Head of caudate nucleus (tissue), 42 donors: ENCODE measurements at regions not wholly inside any gene's neighbourhood (a gene's known extent, or its start where the extent isn't known, plus 50 kb on each side); places are given as distances from the start of the nearest gene placed in this dataset.

Experiments
- DNase-seq, 42 donors: peaks; one replicate each; pipeline versions ENCODE4 v3.0.0 to v3.0.0-alpha.2; 2020 to 2021; ENCODE audit warnings: mixed read lengths in 7 of 42
- intact Hi-C: fragments of 100-400 bp; cut with DNase I; formaldehyde crosslinking; loops from one replicate; pipeline ENCODE4 v1.15.0; 2022

- intact Hi-C loops = no loop called here
- DNase-seq = no peak
Measured at GRCh38 chr11:123272565-123272964, 77.5 kb upstream of the CLMP start.

DNA sequence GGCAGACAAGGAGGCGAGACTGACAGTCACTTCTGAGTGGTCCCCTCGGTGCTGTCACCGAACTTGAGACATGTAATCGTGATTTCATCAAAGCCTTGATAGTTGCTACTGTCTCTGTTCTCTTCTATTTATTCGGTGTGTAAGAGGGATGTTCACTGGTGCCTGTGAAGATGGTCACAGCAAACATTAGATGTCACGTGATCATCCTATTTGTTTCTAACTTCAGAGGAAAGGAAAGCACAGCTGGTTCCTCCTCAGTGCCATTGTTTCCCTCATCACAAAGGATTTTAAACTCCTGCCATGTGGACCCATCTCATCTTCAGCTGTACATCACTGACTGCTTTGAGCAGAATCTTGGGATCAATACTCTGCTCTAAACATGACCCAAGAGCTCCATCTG is 73.1 kb upstream of the CLMP start:
- DNase-seq = no peak
- intact Hi-C loops = no loop called here

GRCh38 chr11:123265951-123266350 is 70.9 kb upstream of the CLMP start:
- DNase-seq = no peak
- intact Hi-C loops = no loop called here

DNA sequence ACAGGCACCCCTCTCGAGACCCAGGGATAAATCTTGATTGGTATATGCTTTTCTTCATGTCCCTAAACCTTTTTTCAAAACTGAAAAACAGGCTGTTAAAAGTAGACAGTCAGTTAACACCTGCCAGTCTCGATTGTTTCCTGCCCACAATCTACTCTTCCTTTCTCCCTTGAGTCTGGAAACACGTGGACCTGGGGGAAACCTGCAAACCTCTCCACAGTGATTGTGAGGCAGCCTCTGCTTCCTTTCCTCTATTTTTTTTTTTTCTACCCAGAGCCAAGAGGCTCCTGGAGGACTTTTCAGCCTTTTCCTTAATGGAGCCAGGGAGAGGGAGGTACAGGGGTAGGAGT is 69.4 kb upstream of the CLMP start:
- intact Hi-C loops = no loop called here

GRCh38 chr11:123261345-123262106 is 66.5 kb upstream of the CLMP start:
- intact Hi-C loops = no loop called here
- peak; percentile 56 to 91 (median 80) for DNase-seq

More for the DNA sequence above, 69.4 kb upstream of the CLMP start:
- no peak for DNase-seq

DNA sequence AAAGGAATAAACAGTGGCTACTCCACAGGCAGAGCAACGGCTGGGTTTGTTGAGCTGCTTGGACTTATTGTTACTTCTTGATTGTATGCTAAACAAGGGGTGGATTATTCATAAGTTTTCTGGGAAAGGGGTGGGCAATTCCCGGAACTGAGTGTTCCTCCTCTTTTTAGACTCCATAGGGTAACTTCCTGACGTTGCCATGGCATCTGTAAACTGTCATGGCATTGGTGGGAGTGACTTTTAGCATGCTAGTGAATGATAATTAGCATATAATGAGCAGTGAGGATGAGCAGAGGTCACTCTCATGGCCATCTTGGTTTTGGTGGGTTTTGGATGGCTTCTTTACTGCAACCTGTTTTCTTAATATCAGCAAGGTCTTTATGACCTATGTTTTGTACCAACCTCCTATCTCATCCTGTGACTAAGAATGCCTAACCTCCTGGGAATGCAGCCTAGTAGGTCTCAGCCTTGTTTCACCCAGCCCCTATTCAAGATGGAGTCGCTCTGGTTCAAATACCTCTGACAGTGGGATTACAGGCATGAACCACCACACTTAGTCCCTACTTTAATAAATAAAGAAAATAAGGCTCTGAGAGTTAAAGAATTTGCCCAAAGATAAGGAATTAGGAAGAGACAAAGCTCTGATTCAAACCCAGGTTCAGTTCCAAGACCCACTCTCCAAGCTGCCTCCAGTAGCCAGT is 65.6 kb upstream of the CLMP start:
- intact Hi-C loops = no loop called here
- DNase-seq = no peak

GRCh38 chr11:123258877-123259276 is 63.8 kb upstream of the CLMP start:
- intact Hi-C loops = no loop called here
- DNase-seq = no peak

DNA sequence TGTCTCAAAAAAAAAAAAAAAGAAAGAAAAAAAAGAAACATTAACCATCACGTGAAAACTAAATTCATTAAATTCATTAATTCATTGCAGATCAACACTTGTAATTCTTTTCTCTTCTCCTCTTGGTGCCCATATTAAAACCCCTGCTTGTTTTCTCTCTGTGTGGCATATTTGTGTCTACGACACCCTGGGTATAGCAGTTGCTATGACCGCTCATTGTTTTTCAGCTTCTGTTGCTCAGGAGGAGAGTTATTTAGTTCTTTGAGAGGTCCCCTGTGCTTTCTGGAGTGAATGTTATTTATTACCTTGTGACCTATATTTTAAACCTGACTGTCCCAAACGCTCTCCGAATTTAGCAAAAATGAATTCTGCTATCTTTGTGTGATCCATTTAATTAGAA is 62.3 kb upstream of the CLMP start:
- no peak for DNase-seq
- intact Hi-C loops = no loop called here

GRCh38 chr11:123255909-123256308 is 60.9 kb upstream of the CLMP start:
- intact Hi-C loops = no loop called here
- peak in 33 of 42 donors; percentile 24 to 82 (median 46) for DNase-seq

GRCh38 chr11:123254357-123254756 is 59.3 kb upstream of the CLMP start:
- no peak for DNase-seq

GRCh38 chr11:123253911-123254310 is 58.9 kb upstream of the CLMP start:
- no peak for DNase-seq
- intact Hi-C loops = no loop called here

More at GRCh38 chr11:123254357-123254756, 59.3 kb upstream of the CLMP start:
- intact Hi-C loops = no loop called here

DNA sequence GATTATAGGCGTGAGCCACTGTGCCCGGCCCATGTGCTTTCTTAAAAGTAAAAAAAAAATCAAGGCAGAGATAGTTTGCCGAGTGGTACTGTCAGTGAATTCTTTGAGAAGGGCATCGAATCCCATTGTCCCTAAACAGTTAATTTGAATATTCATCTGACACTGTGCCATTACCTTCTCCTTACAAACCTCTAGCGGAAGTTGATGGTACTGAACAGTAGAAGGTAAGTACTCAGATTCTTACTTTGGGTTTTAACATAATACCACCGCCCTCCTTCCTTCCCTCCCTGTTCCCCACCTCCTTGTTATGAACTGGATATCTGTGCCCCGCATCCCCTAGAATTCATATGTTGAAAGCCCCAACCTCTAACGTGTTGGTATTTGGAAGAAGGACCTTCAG is 58.2 kb upstream of the CLMP start:
- intact Hi-C loops = no loop called here
- DNase-seq = no peak

DNA sequence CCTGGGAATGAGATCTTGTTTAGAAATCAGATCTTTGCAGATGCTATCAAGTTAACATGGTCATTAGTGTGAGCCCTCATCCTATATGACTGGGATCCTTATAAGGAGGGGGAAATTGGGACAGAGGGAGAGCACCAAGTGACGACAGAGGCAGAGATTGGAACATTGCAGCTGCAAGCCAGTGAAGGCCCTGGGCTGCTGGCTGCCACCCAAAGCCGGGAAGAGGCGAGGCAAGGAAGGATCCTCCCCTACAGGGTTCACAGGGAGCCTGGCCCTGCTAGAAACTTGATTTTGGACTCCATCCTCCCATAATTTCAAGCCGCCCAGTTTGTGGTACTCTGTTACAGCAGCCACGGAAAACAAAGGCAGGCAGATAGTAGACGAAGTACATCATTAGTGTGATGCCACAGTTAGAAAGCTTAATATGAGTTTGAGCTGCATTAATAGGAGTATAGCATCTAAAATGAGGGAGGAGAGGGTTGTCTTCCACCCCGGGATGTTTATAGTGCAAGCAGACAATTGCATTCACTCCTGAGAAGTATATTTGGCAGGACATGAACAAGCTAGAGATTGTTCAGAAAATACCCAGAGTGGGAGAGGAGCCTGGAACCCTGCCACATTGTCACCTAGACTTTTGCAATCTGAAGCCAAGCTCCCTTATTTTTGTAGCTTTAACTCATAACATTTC is 56.8 kb upstream of the CLMP start:
- intact Hi-C loops = no loop called here
- peak in 12 of 42 donors; percentile 20 to 51 (median 32) for DNase-seq

GRCh38 chr11:123250892-123251656 is 56.0 kb upstream of the CLMP start:
- intact Hi-C loops = no loop called here
- DNase-seq = no peak

DNA sequence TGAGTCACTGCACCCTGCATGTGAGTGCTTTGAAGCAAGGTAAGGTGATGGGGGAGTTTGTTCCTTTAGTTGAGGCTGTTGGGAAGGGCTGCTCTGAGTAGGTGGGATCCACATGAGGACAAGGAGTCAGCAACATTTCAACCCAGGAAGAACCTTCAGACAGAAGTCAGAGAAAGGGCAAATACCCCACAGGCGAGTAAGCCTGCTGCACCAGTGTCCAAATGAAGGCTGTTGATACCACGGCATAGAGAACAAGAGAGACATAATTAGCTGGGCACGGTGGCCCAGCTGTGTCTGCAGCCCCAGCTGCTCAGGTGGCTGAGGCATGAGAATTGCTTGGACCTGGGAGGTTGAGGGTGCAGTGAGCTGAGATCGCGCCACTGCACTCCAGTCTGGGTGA is 54.3 kb upstream of the CLMP start:
- DNase-seq = no peak
- intact Hi-C loops = no loop called here

- intact Hi-C loops = loop anchor here (2.0 kb wide), 1 partner anchor 137 kb away; no protein-coding TSS in a partner anchor
- DNase-seq = no peak
Measured at GRCh38 chr11:123247813-123248379, 52.8 kb upstream of the CLMP start.

GRCh38 chr11:123247496-123247799 is 52.4 kb upstream of the CLMP start:
- intact Hi-C loops = loop anchor here (2.0 kb wide), 1 partner anchor 137 kb away; no protein-coding TSS in a partner anchor
- no peak for DNase-seq

GRCh38 chr11:123246749-123247495 is 51.9 kb upstream of the CLMP start:
- DNase-seq = peak; percentile 68 to 92 (median 84)
- intact Hi-C loops = loop anchor here (2.0 kb wide), 1 partner anchor 136 kb away; no protein-coding TSS in a partner anchor
